NCI-H345 (cell line): ENCODE measurements at regions not wholly inside any gene's neighbourhood (a gene's known extent, or its start where the extent isn't known, plus 50 kb on each side); places are given as distances from the start of the nearest gene placed in this dataset.
"Not testable (repeated sequence)": the region's sequence is repeated elsewhere in the genome, so short reads cannot be mapped to it uniquely, and the experiment has no call there.

Source experiments
- DNase-seq: peaks from one replicate; lab custom pipeline; 2025; lab: John Stamatoyannopoulos, UW

DNA sequence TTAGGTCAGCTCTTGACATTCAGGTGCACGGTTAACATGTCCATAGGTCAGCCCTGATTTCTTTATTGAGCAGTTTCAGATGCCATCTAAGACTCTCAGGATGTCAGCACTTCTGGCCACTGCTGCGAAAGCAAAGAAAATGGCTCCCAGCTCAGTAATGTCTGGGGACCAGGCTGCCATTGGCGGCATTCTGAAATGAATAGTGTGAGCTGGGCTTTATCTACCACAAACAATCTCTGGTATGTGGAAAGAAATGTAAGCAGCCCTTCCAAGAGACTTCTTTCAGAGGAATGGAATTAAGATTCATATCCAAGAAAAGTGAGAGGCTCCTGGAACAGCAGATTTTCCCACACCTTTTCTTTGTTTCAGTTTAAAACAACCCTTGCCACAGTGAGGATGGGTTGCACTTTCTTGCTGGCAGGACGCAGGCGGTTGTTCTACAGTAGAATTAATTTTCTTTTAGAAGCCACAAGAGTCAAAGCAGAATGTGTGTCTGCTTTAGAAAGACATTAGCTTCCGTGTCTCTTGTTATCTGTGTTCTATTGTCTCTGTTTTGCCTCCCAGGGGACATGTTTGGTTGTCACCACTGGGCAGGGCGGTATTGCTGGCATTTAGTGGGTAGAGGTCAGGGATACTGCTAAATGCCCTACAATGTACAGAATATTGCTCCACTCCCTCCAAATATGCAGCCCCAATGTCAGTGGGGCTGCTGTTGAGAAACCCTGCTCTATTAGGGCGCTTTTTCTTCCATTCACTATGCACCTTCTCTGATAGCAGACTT lies 149.9 kb upstream of the ANKH start:
- no peak for DNase-seq

DNA sequence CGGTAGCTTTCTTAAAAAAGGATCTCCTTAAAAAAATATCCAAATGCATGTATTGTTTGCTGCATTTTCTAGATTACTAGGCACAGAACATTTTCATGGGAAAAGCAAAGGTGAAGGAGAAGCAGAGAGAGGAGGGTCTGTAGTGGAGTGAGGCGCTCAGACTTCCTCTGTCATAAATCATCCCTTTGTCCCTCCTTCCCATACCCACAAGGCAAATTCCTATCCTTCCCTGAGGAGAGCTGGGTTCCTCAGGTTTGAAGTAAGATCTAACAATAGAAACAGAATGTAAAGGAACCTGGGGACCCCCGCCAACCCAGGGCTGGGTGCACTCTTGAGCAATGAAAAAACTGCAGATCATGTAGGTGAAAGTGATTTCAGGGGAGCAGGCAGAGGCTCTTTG lies 149.2 kb upstream of the ANKH start:
- DNase-seq = no peak

- DNase-seq = no peak
Measured at GRCh38 chr5:15014809-15015208, 143.2 kb upstream of the ANKH start.

- peak; percentile 79 for DNase-seq
Measured at GRCh38 chr5:15013654-15014463, 142.3 kb upstream of the ANKH start.

GRCh38 chr5:15012061-15012460 lies 140.5 kb upstream of the ANKH start:
- DNase-seq = no peak

GRCh38 chr5:15010936-15011335 lies 139.4 kb upstream of the ANKH start:
- no peak for DNase-seq

DNA sequence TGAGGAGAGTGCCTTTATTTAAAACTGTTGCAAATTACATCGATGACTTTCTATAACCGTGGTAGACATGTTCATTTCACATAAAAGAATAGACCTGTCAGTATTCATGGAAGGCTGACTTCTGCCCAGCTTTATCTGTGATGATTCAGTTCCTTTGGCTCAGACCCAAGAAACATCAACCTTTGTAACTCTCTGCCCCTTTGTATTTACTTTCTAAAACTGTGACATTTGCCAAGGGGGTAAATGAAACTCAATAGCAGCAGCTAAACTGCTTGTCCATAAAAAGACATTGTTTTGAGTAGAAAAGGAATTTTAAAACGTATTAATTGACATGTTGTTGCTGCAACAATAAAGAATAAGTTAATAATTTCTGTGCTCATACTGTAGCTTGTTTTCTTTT lies 137.8 kb upstream of the ANKH start:
- peak; percentile 82 for DNase-seq

DNA sequence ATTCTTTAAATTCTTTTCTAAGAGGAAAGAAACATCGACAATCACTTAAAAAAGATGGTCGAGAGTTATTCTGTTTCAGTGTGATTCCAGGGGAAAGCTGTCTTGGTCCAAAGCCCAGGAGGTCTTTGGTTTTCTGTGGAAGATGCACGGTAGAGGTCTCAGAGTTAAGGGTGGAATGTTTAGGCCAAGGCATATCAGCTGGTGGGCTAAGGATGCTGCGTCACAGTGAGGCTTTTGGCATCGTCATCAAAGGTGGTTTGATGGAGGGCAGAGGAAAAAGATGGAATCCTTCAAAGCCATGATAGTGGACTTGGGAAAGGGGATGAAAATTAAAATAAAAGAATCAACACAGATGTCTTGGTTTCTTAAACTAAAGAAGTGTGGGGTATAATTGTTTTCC lies 137.3 kb upstream of the ANKH start:
- DNase-seq = no peak

DNA sequence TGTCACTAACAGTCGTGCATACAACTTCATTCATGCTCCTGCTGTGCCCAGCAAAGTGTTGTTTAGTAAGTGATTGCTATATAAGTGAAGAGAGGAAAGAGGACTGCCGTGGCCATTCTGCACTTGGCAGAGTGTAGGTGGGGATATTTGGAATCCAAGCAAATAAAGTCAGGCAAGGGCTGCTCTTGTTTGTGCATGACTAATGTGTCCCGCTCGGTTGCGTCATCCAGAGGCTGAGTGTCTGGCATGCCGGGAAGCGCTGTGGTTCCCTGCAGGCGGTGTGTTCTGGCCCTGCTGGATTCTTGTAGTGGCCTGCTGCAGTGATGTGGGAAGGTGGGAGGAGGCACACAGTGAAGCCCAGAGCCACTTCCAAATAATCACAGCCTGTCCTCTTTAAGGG lies 136.9 kb upstream of the ANKH start:
- DNase-seq = peak; percentile 87

DNA sequence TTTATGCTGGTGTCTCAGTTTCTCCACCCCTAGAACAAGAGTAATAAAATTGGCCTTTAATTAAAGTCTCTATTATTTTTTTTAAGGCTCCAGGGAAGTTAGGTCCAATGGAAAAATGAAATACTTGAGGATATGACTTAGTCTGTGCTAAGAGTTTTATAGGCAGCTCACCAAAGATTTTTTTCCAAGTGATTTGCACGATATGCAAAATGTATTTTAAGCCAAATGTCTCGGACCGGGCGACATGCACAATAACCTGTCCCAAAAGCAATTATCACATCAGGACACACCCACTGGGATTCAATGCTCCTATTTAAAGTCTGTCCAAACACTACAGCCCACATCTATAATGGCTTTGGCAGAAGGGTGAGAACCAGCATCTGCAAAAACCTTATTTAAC lies 136.1 kb upstream of the ANKH start:
- no peak for DNase-seq

DNA sequence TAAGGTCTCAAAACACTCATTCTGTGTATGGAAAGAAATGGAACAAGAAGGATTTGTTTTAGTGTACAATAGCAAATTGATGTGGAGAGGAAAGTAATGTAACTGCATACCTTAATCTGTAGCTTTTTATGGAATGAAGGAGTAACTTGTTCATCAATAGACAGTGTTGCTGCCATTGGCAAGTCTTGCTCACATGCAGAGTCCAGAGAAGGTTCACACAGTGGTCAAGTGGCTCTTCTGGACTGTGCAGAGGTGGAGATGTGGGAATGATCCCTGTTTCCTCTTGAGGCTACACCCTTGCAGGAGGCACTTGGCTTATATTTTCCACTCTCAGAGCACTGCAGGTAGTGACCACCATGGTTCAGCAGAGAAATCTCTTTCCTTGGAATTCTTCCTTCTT lies 132.9 kb upstream of the ANKH start:
- no peak for DNase-seq

DNA sequence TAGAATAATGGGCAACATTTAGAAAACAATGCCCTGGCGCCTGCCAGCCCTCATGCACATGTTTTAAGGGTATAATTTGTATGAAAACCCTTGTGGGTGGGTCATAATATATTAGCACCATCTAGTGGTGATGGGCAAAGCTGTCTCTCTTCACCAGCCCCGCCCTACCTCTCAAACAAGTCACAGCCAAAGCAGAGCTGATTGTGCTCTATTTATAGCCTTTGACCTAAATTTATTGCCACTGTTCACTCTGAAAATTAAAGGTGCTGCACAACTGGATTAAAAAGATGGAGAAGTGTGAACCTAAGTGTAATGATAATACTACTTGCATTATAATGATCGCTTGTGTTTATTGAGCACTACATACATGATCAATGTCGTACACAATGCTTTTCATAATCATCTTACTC lies 131.9 kb upstream of the ANKH start:
- DNase-seq = peak; percentile 77

- no peak for DNase-seq
Measured at GRCh38 chr5:15002791-15003190, 131.2 kb upstream of the ANKH start.

DNA sequence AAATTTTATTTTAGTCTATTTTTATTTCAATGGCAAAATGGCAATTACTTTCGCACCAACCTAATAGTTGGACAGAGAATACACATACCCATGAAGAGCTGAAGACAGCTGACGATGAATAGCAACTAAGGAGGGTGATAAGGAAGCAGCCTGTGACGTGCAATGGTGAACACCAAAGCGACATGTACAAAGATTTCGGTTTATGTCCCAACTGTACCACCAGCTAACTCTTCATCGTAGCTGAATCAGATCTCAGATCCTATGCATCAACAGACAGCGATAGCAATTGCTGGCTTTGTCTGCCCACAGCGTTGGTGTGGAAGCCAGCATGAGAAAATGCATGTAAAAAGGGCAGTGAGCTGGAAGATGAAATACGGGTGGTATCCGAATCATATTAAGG lies 130.6 kb upstream of the ANKH start:
- no peak for DNase-seq

- no peak for DNase-seq
Measured at GRCh38 chr5:15001517-15001916, 129.9 kb upstream of the ANKH start.

GRCh38 chr5:14998491-14998890 lies 126.9 kb upstream of the ANKH start:
- DNase-seq = no peak

DNA sequence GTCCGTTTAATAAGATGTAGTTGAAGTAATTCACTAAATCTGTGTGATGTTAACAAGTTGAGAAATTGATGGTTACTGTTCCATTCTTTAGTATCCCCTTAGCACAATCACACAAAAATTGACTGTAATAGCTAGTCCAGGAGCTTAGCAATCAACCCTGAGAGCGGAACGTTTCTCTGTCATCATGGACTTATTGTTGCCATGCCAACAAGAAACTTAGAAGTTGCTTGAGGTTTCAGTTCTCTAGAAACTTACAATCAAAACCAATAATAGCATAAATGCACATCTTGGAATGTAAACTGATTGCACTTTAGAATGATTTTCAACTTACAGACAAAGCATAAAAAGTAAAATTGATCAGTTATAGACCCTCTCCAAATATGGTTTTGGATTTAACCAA lies 125.4 kb upstream of the ANKH start:
- no peak for DNase-seq

GRCh38 chr5:14995229-14995628 lies 123.7 kb upstream of the ANKH start:
- DNase-seq = no peak

GRCh38 chr5:14993459-14994133 lies 122.0 kb upstream of the ANKH start:
- not testable (repeated sequence) for DNase-seq

- not testable (repeated sequence) for DNase-seq
Measured at GRCh38 chr5:14992751-14993458, 121.3 kb upstream of the ANKH start.

DNA sequence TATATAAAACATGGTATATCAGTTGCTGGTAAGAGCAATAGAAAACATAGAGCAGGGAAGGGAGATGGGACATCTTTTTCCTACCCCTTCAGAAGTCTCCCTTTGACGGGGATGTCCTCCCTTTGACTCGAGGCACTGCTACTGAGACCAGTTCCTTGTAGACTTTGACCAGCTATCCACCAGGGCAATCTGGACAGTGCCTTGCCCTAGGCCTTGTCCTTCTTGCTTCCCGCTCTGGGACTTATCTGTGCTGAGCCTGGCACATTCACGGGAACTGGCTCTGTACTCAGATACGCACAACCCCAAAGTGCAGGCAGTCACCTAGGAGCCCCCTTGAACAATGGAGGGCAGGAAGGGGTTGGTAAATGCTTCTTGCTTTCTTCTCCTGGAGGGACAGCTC lies 116.6 kb upstream of the ANKH start:
- DNase-seq = no peak

DNA sequence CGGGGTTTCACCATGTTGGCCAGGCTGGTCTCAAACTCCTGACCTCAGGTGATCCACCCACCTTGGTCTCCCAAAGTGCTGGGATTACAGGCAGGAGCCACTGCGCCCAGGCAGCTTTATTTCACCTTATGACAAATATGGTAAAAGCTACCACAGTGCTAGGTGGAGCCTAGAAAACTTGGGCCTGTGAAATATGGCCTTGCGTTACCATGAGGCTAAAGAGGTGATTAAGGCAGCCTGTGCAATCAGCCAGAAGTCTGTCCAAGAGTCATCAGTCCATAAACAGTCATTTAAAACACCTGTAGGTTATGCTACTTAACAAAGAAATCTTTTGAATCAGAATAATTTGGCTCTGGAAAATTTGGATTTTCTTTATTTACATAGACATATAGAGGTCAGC lies 114.8 kb upstream of the ANKH start:
- no peak for DNase-seq
